Kidney (tissue), 13 donors: ENCODE measurements at regions not wholly inside any gene's neighbourhood (a gene's known extent, or its start where the extent isn't known, plus 50 kb on each side); places are given as distances from the start of the nearest gene placed in this dataset.
"Not testable (repeated sequence)": the region's sequence is repeated elsewhere in the genome, so short reads cannot be mapped to it uniquely, and the experiment has no call there.

ENCODE experiments used
- DNase-seq, 5 donors: peaks; one replicate each; pipeline ENCODE4 v3.0.0-alpha.2; 2013 to 2020
- FAIRE-seq: peaks from 2 replicates; lab custom pipeline; 2012; peaks lifted over from hg19 to GRCh38; lab: Jason Lieb, UNC
- H3K27ac ChIP-seq, 2 donors: one replicate each; pipeline ENCODE4 v1.7.0; 2013; ENCODE audit warnings: low read depth in 2 of 2, low read length in 2 of 2, inconsistent platforms in 1 of 2
- H3K27me3 ChIP-seq: one replicate; pipeline ENCODE4 v1.7.1; 2013; ENCODE audit warnings: low read length, inconsistent platforms; ENCODE audit not compliant: control insufficient read depth, insufficient read depth
- H3K36me3 ChIP-seq, 3 donors: one replicate each; pipeline versions ENCODE4 v1.7.0 to v1.7.1; 2013; ENCODE audit warnings: low read length in 3 of 3, control low read depth in 1 of 3, inconsistent platforms in 1 of 3; ENCODE audit not compliant: insufficient read depth in 3 of 3, control insufficient read depth in 2 of 3
- H3K4me1 ChIP-seq, 3 donors: one replicate each; pipeline versions ENCODE4 v1.7.0 to v1.7.1; 2013; ENCODE audit warnings: low read length in 3 of 3, inconsistent platforms in 1 of 3, low read depth in 1 of 3; ENCODE audit not compliant: control insufficient read depth in 2 of 3, insufficient read depth in 2 of 3
- H3K4me3 ChIP-seq, 3 donors: one replicate each; pipeline versions ENCODE4 v1.7.0 to v1.8.1; 2013; ENCODE audit warnings: low read length in 3 of 3, control low read depth in 1 of 3, inconsistent platforms in 1 of 3
- H3K9ac ChIP-seq, 3 donors: one replicate each; pipeline versions ENCODE4 v1.7.0 to v1.7.1; 2013; ENCODE audit warnings: low read length in 3 of 3, control low read depth in 1 of 3, inconsistent platforms in 1 of 3
- H3K9me3 ChIP-seq, 3 donors: one replicate each; pipeline versions ENCODE4 v1.7.0 to v1.7.1; 2013; ENCODE audit warnings: low read length in 3 of 3, control low read depth in 1 of 3, inconsistent platforms in 1 of 3; ENCODE audit not compliant: control insufficient read depth in 2 of 3, insufficient read depth in 1 of 3
- intact Hi-C: fragments of 100-400 bp; cut with DNase I; formaldehyde crosslinking; loops from one replicate; pipeline ENCODE4 v1.11.1; 2022
- TF ChIP-seq, protein P1 (sequence below): IDR thresholded peaks from 3 replicates; pipeline ENCODE4 v1.5.1; 2012; ENCODE audit warnings: mild to moderate bottlenecking, moderate library complexity, borderline replicate concordance; ENCODE audit not compliant: insufficient read depth; ENCODE audit errors: extremely low read depth
- donor health status: control.
- donor health status: control.
- donor health status: control.
- donor health status: control.
- donor health status: control.
- donor health status: DM: yes; HTN: yes; CAD: no.
- donor health status: Normal renal cell carcinoma (clear cell type).

DNA sequence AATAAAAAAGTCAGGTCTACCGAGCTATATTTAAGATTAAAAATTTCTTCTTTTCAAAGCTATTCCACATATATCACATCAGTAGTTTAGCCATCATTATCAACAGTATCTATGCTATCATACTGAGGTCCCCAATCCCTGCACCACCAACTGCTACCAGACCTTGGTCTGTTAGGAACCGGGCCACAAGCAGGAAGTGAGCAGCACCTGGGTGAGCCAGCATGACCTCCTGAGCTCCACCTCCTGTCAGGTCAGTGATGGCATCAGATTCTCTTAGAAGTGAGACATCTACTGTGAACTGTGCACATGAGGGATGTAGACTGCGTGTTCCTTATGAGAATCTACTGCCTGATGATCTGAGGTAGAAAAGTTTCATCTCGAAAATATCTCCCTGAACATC, 632.1 kb upstream of the KCND2 start:
- DNase-seq = no peak
- intact Hi-C loops = no loop called here
- FAIRE-seq = no peak
- Histone ChIP-seq H3K4me1 (no peaks in the 10 kb centered on the region), H3K36me3 (no peaks in the 10 kb centered on the region), H3K27me3 (no peaks in the 10 kb centered on the region), H3K9ac (no peak overlapping the region), H3K9me3 (no peaks in the 10 kb centered on the region), H3K27ac (no peak overlapping the region), H3K4me3 (no peak overlapping the region)
- TF ChIP-seq, protein P1, sequence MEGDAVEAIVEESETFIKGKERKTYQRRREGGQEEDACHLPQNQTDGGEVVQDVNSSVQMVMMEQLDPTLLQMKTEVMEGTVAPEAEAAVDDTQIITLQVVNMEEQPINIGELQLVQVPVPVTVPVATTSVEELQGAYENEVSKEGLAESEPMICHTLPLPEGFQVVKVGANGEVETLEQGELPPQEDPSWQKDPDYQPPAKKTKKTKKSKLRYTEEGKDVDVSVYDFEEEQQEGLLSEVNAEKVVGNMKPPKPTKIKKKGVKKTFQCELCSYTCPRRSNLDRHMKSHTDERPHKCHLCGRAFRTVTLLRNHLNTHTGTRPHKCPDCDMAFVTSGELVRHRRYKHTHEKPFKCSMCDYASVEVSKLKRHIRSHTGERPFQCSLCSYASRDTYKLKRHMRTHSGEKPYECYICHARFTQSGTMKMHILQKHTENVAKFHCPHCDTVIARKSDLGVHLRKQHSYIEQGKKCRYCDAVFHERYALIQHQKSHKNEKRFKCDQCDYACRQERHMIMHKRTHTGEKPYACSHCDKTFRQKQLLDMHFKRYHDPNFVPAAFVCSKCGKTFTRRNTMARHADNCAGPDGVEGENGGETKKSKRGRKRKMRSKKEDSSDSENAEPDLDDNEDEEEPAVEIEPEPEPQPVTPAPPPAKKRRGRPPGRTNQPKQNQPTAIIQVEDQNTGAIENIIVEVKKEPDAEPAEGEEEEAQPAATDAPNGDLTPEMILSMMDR = no peak

DNA sequence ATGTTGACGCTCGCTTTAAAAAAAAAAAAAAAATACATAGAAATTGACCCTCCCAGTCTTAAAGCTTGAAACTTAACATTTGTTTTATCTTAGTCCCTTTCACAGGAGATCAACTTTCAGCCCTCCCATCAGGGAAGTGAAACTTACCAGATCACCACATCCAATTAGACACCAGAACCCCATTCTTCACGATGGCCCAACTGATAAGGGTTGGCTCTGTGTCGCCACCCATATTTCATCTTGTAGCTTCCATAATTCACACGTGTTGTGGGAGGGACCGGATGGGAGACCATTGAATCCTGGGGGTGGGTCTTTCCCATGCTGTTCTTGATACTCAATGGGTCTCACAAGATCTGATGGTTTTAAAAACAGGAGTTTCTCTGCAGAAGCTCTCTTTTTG, 629.4 kb upstream of the KCND2 start:
- H3K9ac ChIP-seq = no peak overlapping the region
- TF ChIP-seq, protein P1 = no peak
- H3K27me3 ChIP-seq = no peaks in the 10 kb centered on the region
- no peak overlapping the region for H3K4me3 ChIP-seq
- no peaks in the 10 kb centered on the region for H3K9me3 ChIP-seq
- H3K4me1 ChIP-seq = no peaks in the 10 kb centered on the region
- DNase-seq (no peak), FAIRE-seq (no peak)
- intact Hi-C loops = no loop called here
- H3K27ac ChIP-seq = no peak overlapping the region
- H3K36me3 ChIP-seq = no peaks in the 10 kb centered on the region

DNA sequence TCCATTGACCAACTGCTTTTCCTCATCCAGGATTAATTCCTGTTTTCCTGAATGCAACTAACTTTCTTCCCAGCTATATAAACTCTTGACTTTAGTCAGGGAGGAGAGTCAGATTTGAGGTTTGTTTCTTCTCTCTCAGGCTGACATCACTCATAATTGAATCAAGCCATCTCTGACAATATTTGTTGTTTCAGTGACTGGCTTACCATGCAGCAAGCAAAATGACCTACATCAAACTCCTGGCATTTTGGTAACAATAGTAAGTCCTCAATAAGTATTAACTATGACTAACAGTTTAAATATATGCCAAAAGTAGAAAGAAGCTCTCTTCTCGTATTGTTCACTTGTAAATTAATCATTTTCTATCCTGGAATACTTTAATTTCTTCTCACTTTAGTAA, 625.7 kb upstream of the KCND2 start:
- Histone ChIP-seq H3K4me3 (no peak overlapping the region), H3K9ac (no peak overlapping the region), H3K27ac (no peak overlapping the region), H3K9me3 (no peaks in the 10 kb centered on the region), H3K4me1 (no peaks in the 10 kb centered on the region), H3K36me3 (no peaks in the 10 kb centered on the region), H3K27me3 (no peaks in the 10 kb centered on the region)
- TF ChIP-seq, protein P1 = no peak
- DNase-seq = no peak
- intact Hi-C loops = no loop called here
- no peak for FAIRE-seq

DNA sequence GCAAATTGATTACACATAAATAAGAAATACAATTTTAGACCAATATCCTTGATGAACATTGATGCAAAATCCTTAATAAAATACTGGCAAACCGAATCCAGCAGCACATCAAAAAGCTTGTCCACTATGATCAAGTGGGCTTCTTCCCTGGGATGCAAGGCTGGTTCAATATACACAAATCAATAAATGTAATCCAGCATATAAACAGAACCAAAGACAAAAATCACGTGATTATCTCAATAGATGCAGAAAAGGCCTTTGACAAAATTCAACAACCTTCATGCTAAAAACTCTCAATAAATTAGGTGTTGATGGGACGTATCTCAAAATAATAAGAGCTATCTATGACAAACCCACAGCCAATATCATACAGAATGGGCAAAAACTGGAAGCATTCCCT, 624.2 kb upstream of the KCND2 start:
- H3K36me3 ChIP-seq, H3K27ac ChIP-seq, intact Hi-C loops, H3K4me3 ChIP-seq, H3K4me1 ChIP-seq, FAIRE-seq, H3K27me3 ChIP-seq, H3K9me3 ChIP-seq, DNase-seq, H3K9ac ChIP-seq: not testable (repeated sequence)
